Thyroid gland (tissue), 4 donors: ENCODE measurements at regions not wholly inside any gene's neighbourhood (a gene's known extent, or its start where the extent isn't known, plus 50 kb on each side); places are given as distances from the start of the nearest gene placed in this dataset.

ENCODE experiments used
- DNase-seq, 2 donors: peaks; one replicate each; pipeline ENCODE4 v3.0.0-alpha.2; 2019
- H3K27ac ChIP-seq, 3 donors: fragments of 200-600 bp; sonication (generic); 1 replicate in 2 of 3; 2 replicates in 1 of 3; pipeline ENCODE4 v1.5.1; 2016 to 2019; ENCODE audit warnings: mild to moderate bottlenecking in 1 of 3, moderate library complexity in 1 of 3
- H3K27me3 ChIP-seq: fragments of 200-600 bp; sonication (generic); one replicate; pipeline ENCODE4 v1.5.1; 2019
- H3K36me3 ChIP-seq, 2 donors: fragments of 200-600 bp; sonication (generic); one replicate each; pipeline ENCODE4 v1.5.1; 2016 to 2019
- H3K4me1 ChIP-seq, 2 donors: fragments of 200-600 bp; sonication (generic); one replicate each; pipeline ENCODE4 v1.5.1; 2017 to 2019
- H3K4me3 ChIP-seq, 3 donors: fragments of 200-600 bp; sonication (generic); replicated peaks in 1 of 3; 1 replicate in 2 of 3; 2 replicates in 1 of 3; pipeline ENCODE4 v1.5.1; 2016; ENCODE audit warnings: mild to moderate bottlenecking in 1 of 3
- H3K9me3 ChIP-seq: fragments of 200-600 bp; sonication (generic); one replicate; pipeline ENCODE4 v1.5.1; 2017
- CTCF ChIP-seq, 6 experiments: fragments of 200-600 bp in 3 of 6; fragments of 450-650 bp in 3 of 6; sonication (generic) in 3 of 6; IDR thresholded peaks; one replicate each; pipeline ENCODE4 v1.5.1; 2016 to 2019; ENCODE audit warnings: antibody characterized with exemption in 6 of 6, mild to moderate bottlenecking in 2 of 6, inconsistent platforms in 1 of 6, moderate library complexity in 1 of 6
- POLR2A ChIP-seq, 2 donors: fragments of 450-650 bp; IDR thresholded peaks; one replicate each; pipeline ENCODE4 v1.6.1; 2017; ENCODE audit warnings: antibody characterized with exemption in 2 of 2, mild to moderate bottlenecking in 2 of 2, moderate library complexity in 1 of 2
- WGBS, 2 donors: methylation state at CpG; one replicate each; pipeline ENCODE4 v1.1.5; 2017; 5-methylcytosine and 5-hydroxymethylcytosine counted together
- intact Hi-C: fragments of 100-400 bp; cut with DNase I; formaldehyde crosslinking; loops from one replicate; pipeline ENCODE4 v1.15.1; 2023

- WGBS, 2 donors, result 77 to 79% methylated on average over 14 of the region's 14 CpGs
- no peaks in the 10 kb centered on the region for H3K4me1 ChIP-seq
- no peak overlapping the region for H3K4me3 ChIP-seq
- no peaks in the 10 kb centered on the region for H3K9me3 ChIP-seq
- DNase-seq, result no peak
- no peaks in the 10 kb centered on the region for H3K36me3 ChIP-seq
- no peaks in the 10 kb centered on the region for H3K27me3 ChIP-seq
- intact Hi-C loops, result no loop called here
- no peak overlapping the region for H3K27ac ChIP-seq
- TF ChIP-seq CTCF (IDR thresholded peaks at IDR 0.05), result no peak
- TF ChIP-seq POLR2A (IDR thresholded peaks at IDR 0.05), result no peak
Measured at GRCh38 chr16:73615071-73615940, 567.4 kb upstream of the ZFHX3 start.

GRCh38 chr16:73614131-73614530 lies 566.2 kb upstream of the ZFHX3 start:
- no peak overlapping the region for H3K4me3 ChIP-seq
- no peak for TF ChIP-seq CTCF (IDR thresholded peaks at IDR 0.05)
- TF ChIP-seq POLR2A (IDR thresholded peaks at IDR 0.05), result no peak
- no peak overlapping the region for H3K27ac ChIP-seq
- no peaks in the 10 kb centered on the region for H3K4me1 ChIP-seq
- 75 to 86% methylated on average over 4 of the region's 4 CpGs for WGBS, 2 donors
- H3K9me3 ChIP-seq, result no peaks in the 10 kb centered on the region
- no peaks in the 10 kb centered on the region for H3K36me3 ChIP-seq
- no peaks in the 10 kb centered on the region for H3K27me3 ChIP-seq
- DNase-seq, result no peak
- intact Hi-C loops, result no loop called here

- DNase-seq, result no peak
- no peaks in the 10 kb centered on the region for H3K9me3 ChIP-seq
- H3K4me1 ChIP-seq, result no peaks in the 10 kb centered on the region
- H3K36me3 ChIP-seq, result no peaks in the 10 kb centered on the region
- WGBS, 2 donors, result 43 to 54% methylated on average over 5 of the region's 5 CpGs
- H3K4me3 ChIP-seq, result no peak overlapping the region
- H3K27ac ChIP-seq, result no peak overlapping the region
- intact Hi-C loops, result no loop called here
- H3K27me3 ChIP-seq, result no peaks in the 10 kb centered on the region
- TF ChIP-seq POLR2A (IDR thresholded peaks at IDR 0.05) (no peak), CTCF (IDR thresholded peaks at IDR 0.05) (no peak)
Measured at GRCh38 chr16:73610605-73611156, 562.8 kb upstream of the ZFHX3 start.

- H3K36me3 ChIP-seq, result no peaks in the 10 kb centered on the region
- TF ChIP-seq CTCF (IDR thresholded peaks at IDR 0.05) (no peak), POLR2A (IDR thresholded peaks at IDR 0.05) (no peak)
- intact Hi-C loops, result no loop called here
- no peak overlapping the region for H3K4me3 ChIP-seq
- WGBS, 2 donors, result 57 to 59% methylated on average over 9 of the region's 9 CpGs
- H3K27me3 ChIP-seq, result no peaks in the 10 kb centered on the region
- DNase-seq, result no peak
- H3K27ac ChIP-seq, result no peak overlapping the region
- H3K4me1 ChIP-seq, result no peaks in the 10 kb centered on the region
- H3K9me3 ChIP-seq, result no peaks in the 10 kb centered on the region
Measured at GRCh38 chr16:73610160-73610559, 562.2 kb upstream of the ZFHX3 start.

- no peak overlapping the region for H3K4me3 ChIP-seq
- H3K9me3 ChIP-seq, result no peaks in the 10 kb centered on the region
- DNase-seq, result no peak
- no peaks in the 10 kb centered on the region for H3K27me3 ChIP-seq
- TF ChIP-seq POLR2A (IDR thresholded peaks at IDR 0.05), result no peak
- no peak for TF ChIP-seq CTCF (IDR thresholded peaks at IDR 0.05)
- H3K4me1 ChIP-seq, result no peaks in the 10 kb centered on the region
- WGBS, 2 donors, result 88 to 89% methylated on average over 8 of the region's 8 CpGs
- intact Hi-C loops, result no loop called here
- H3K36me3 ChIP-seq, result no peaks in the 10 kb centered on the region
- H3K27ac ChIP-seq, result no peak overlapping the region
Measured at GRCh38 chr16:73608911-73609310, 561.0 kb upstream of the ZFHX3 start.
